ENCODE measurements at regions not wholly inside any gene's neighbourhood (a gene's known extent, or its start where the extent isn't known, plus 50 kb on each side); places are given as distances from the start of the nearest gene placed in this dataset.

DNA sequence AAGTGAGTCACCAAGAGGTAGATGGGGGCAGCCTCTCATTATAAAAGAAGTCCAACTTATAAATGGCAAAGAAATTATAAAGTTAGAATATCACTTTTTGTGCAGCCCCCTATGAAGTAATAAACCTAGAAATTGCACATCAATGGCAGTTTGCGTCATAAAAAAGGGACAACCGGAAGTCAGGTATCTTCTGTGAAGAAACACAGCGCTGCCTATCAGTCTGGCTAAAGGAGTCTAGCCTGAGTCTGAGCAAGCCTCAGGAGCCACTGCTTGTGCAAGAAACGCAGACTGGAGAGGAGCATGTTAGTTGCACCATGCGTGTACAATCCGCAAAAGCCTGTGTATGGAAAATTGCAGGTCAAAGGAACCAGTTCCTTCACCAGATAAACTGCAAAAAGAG lies 178.4 kb downstream of the ARRDC4 start:
- TF ChIP-seq, protein P1, sequence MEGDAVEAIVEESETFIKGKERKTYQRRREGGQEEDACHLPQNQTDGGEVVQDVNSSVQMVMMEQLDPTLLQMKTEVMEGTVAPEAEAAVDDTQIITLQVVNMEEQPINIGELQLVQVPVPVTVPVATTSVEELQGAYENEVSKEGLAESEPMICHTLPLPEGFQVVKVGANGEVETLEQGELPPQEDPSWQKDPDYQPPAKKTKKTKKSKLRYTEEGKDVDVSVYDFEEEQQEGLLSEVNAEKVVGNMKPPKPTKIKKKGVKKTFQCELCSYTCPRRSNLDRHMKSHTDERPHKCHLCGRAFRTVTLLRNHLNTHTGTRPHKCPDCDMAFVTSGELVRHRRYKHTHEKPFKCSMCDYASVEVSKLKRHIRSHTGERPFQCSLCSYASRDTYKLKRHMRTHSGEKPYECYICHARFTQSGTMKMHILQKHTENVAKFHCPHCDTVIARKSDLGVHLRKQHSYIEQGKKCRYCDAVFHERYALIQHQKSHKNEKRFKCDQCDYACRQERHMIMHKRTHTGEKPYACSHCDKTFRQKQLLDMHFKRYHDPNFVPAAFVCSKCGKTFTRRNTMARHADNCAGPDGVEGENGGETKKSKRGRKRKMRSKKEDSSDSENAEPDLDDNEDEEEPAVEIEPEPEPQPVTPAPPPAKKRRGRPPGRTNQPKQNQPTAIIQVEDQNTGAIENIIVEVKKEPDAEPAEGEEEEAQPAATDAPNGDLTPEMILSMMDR (conservative IDR thresholded peaks at IDR 0.05; ENCODE audit: low read length), result no peak
- TF ChIP-seq EZH2phosphoT487 (IDR thresholded peaks at IDR 0.05; ENCODE audit: borderline replicate concordance), result no peak

All from Loucy (cell line).